AG04449 (cell line): ENCODE measurements at regions not wholly inside any gene's neighbourhood (a gene's known extent, or its start where the extent isn't known, plus 50 kb on each side); places are given as distances from the start of the nearest gene placed in this dataset.

ENCODE experiments used
- CTCF ChIA-PET: fragments of 350-600 bp; formaldehyde crosslinking; extraction: SDS; loops from one replicate; lab custom pipeline; 2021; ENCODE audit warnings: antibody characterized with exemption; lab: Yijun Ruan, JAX
- POLR2A ChIA-PET: fragments of 400-600, 350-600 bp; formaldehyde crosslinking; extraction: SDS; loops from one replicate; lab custom pipeline; 2020; ENCODE audit warnings: antibody characterized with exemption, inconsistent platforms; lab: Yijun Ruan, JAX
- DNase-seq: peaks from one replicate; pipeline ENCODE4 v3.0.0-alpha.2; 2010; ENCODE audit warnings: low read depth, low spot score
- H3K4me3 ChIP-seq: 2 replicates; pipeline ENCODE4 v1.5.1; 2011; ENCODE audit warnings: low read depth, mild to moderate bottlenecking, control low read depth, low read length
- TF ChIP-seq, protein P1 (sequence below): IDR thresholded peaks from one replicate; pipeline ENCODE4 v1.5.1; 2011; ENCODE audit warnings: mild to moderate bottlenecking, moderate library complexity, low read length, control low read depth, inconsistent platforms; ENCODE audit not compliant: insufficient read depth; ENCODE audit errors: missing control alignments

DNA sequence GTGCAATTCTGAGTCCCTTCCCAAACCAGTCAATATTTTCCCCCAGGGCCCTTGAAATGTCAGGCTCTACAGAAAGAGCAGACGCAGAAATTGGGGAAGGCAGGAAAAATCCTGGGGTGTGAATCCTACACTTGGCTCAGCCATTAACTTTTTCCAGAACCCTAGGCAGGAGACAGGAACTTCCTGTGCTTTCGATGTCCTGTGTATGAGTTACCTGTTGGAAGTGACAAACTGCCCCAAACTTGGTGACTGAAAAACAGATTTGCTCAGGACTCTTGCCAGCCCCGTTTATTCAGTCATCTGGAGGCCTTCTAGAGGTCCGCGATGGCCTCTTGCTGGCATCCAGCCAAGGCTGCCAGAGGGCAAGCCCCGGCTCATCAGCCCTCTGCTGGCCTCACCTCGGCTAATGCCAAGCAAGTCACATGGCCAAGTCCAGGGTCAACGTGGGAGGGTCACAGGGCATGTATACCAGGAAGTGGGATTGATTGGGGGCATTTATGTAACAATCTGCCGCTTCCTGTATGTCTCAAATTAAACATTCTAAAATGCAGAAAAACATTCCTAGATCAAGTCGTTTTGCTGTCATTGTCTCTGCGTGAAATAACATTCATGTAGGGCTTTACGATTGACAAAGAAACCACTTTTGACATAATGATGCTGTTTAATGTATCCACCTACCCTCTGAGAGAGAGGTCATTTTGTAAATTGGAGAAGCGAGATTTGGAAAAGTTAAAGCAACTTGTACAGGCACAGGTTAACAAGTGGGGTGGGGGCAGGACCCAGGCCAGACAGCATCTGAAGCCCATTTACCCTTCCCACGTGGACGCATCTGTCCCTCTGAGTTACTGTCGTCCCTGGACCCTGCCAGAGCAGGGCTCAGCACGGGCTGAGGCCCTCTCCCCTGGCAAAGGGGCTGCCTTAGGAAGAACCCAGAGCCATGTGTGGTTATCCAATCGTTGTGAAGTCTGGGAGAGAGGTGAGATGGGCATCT is 179.4 kb downstream of the INHBB start:
- H3K4me3 ChIP-seq = no peak overlapping the region
- ChIA-PET CTCF (interaction anchor here (1.9 kb wide), 1 partner anchor 212 kb away, joined by 4 read pairs; no protein-coding TSS in a partner anchor), POLR2A (no interaction called here)
- TF ChIP-seq, protein P1, sequence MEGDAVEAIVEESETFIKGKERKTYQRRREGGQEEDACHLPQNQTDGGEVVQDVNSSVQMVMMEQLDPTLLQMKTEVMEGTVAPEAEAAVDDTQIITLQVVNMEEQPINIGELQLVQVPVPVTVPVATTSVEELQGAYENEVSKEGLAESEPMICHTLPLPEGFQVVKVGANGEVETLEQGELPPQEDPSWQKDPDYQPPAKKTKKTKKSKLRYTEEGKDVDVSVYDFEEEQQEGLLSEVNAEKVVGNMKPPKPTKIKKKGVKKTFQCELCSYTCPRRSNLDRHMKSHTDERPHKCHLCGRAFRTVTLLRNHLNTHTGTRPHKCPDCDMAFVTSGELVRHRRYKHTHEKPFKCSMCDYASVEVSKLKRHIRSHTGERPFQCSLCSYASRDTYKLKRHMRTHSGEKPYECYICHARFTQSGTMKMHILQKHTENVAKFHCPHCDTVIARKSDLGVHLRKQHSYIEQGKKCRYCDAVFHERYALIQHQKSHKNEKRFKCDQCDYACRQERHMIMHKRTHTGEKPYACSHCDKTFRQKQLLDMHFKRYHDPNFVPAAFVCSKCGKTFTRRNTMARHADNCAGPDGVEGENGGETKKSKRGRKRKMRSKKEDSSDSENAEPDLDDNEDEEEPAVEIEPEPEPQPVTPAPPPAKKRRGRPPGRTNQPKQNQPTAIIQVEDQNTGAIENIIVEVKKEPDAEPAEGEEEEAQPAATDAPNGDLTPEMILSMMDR = no peak
- no peak for DNase-seq

DNA sequence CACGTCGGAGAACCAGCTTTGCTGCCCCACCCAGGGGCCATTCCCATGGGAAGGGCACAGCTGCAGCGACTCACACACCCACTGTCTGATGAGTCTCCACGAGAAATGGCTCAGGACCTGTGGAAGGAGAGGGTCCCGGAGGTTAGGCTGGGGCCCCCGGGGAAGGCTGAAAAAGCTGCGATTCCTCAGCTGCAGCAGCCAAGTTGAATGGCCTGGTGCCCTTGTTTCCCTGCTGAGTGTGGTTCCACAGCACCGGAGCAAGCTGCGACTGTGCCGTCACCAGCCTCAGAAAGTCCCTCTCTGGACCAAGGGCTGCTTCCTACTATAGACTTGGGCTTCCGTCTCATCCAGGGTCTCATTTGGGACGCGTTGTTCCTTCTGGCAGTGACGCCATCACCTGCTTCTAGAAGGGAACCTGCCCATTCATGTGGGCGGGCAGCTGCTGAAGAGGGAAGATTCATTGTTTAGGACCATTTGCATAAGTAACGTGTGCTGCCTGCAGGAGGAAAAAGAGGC is 180.2 kb downstream of the INHBB start:
- TF ChIP-seq, protein P1 = no peak
- ChIA-PET POLR2A (no interaction called here), CTCF (interaction anchor here (1.9 kb wide), 1 partner anchor 213 kb away, joined by 4 read pairs; no protein-coding TSS in a partner anchor)
- H3K4me3 ChIP-seq = no peak overlapping the region
- DNase-seq = no peak

DNA sequence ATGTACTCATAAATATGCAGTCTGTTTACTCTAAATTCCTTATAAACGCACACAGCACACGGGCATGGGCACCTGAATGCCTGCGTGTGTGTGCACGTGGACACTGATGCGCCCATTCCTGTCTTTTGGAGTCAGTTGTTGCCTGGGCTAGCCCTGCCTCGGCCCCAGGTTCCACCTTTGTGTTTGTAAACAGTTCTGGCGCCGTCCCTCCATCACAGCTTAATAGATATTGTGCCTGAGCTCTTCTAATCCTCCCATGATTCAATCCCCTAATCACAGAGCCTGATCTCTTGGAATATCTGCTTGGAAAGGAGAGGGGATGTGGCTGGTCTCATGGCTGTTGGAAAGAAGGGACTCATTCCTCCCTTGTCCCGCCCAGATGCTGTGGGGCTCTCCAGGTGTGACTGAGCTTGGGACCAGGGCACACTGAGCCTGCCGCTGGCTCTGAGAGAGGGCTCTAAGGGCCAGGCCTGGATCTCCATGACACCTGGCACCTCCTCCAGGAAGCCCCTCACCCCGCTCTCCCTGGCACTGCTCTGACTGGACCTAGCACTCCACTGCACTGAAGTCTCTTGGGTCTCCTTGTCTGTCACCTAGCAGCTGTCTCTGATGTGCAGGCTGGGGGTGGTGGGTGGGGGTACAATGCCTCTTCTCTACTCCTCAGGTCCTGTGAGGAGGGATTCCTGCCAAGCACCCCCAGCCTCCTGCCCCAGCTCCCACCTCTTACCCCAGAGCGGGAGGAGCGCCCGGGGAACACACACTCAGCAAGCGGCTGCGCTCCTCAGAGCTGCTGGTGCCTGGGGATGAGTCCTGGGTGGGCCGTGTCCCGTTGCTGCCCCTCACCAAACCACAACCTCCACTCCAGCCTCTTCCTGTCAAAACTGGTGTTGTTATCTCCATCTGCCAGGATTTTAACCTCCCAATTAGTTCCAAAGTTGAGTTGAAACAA is 181.3 kb downstream of the INHBB start:
- CTCF ChIA-PET = interaction anchor here (1.1 to 1.9 kb wide), 3 partner anchors 148 to 214 kb away, joined by 3 to 4 read pairs (median 4); no protein-coding TSS in a partner anchor
- DNase-seq = no peak
- TF ChIP-seq, protein P1 = no peak
- H3K4me3 ChIP-seq = no peak overlapping the region
- POLR2A ChIA-PET = no interaction called here

DNA sequence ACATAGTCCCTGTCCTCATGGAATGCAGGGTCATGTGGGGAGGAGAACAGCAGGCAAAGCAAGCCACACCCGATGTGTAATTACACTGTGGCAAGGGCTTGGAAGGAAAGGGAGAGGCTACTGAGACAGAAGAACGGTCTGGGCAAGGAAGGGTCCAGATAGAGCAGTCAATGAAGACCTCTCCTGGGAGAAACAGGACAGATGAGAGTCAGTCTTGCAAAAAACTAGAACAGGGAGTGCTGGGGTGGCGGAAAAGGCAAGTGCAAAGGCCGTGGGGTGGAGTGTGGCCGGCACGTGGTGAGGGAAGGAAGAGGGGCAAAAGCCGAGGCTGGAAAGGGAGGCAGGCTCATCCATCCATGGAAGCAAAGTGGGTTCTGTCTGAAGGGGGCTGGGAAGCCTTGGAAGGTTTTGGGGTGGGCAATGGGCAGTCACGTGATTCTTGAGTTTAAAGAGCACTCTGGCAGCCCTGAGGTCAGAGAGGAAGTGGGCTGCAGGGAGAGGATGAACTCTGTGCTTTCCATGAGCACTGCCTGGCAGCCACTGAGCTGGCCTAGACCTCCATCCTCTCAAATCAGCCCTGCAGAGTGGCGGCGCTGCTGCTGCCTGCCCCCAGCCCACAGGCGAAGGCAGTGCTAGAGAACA is 182.2 kb downstream of the INHBB start:
- TF ChIP-seq, protein P1 = no peak
- H3K4me3 ChIP-seq = no peak overlapping the region
- ChIA-PET POLR2A (no interaction called here), CTCF (interaction anchor here (0.9 to 1.6 kb wide), 2 partner anchors 10 to 152 kb away, joined by 3 to 4 read pairs; no protein-coding TSS in a partner anchor)
- no peak for DNase-seq

DNA sequence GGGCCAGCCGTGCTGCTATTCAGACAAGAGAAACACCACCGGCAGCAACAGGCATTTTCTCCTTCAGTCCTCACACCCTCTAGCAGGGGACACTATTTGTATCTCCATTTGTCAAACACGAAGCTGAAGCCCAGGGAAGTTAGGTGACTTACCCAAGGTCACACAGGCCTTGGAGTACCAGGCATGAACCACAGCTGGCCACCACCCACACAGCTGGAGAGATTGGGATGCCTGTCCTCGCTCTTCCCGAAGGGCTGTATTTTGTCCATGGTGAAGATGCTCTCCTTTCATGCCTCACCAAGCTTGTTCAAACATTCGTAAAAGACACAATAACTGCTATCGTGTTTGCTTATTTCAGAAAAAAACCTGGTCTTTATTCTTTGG is 182.7 kb downstream of the INHBB start:
- CTCF ChIA-PET = interaction anchor here (0.9 kb wide), 1 partner anchor 10 kb away, joined by 3 read pairs; no protein-coding TSS in a partner anchor
- TF ChIP-seq, protein P1 = no peak
- no peak for DNase-seq
- no peak overlapping the region for H3K4me3 ChIP-seq
- POLR2A ChIA-PET = no interaction called here
